ENCODE measurements at regions not wholly inside any gene's neighbourhood (a gene's known extent, or its start where the extent isn't known, plus 50 kb on each side); places are given as distances from the start of the nearest gene placed in this dataset.
"Not testable (repeated sequence)": the region's sequence is repeated elsewhere in the genome, so short reads cannot be mapped to it uniquely, and the experiment has no call there.

- Histone ChIP-seq H3K4me3 (no peak overlapping the region), H3K27ac (peak overlapping the region in 1 of 21 experiments; percentile 34)
Measured at GRCh38 chr4:123653236-123653635, 256.6 kb downstream of the SPRY1 start.

- H3K27ac ChIP-seq: not testable (repeated sequence)
Measured at GRCh38 chr4:123656746-123657294, 260.2 kb downstream of the SPRY1 start.

GRCh38 chr4:123657606-123658005 lies 261.0 kb downstream of the SPRY1 start:
- not testable (repeated sequence) for H3K4me3 ChIP-seq, H3K27ac ChIP-seq

More at GRCh38 chr4:123656746-123657294, 260.2 kb downstream of the SPRY1 start:
- not testable (repeated sequence) for H3K4me3 ChIP-seq

- no peak overlapping the region for H3K4me3 ChIP-seq
- peak overlapping the region in 1 of 21 experiments; percentile 12 for H3K27ac ChIP-seq
Measured at GRCh38 chr4:123659262-123659661, 262.7 kb downstream of the SPRY1 start.

GRCh38 chr4:123659730-123660129 lies 263.1 kb downstream of the SPRY1 start:
- no peak overlapping the region for H3K4me3 ChIP-seq

GRCh38 chr4:123661080-123661737 lies 264.6 kb downstream of the SPRY1 start:
- H3K27ac ChIP-seq: no peak overlapping the region
- no peak overlapping the region for H3K4me3 ChIP-seq

More at GRCh38 chr4:123659730-123660129, 263.1 kb downstream of the SPRY1 start:
- peak overlapping the region in 1 of 21 experiments; percentile 12 for H3K27ac ChIP-seq

GRCh38 chr4:123662827-123663226 lies 266.2 kb downstream of the SPRY1 start:
- H3K4me3 ChIP-seq: no peak overlapping the region
- H3K27ac ChIP-seq: no peak overlapping the region

GRCh38 chr4:123666486-123666885 lies 269.9 kb downstream of the SPRY1 start:
- Histone ChIP-seq H3K27ac (no peak overlapping the region), H3K4me3 (no peak overlapping the region)

- H3K4me3 ChIP-seq: no peak overlapping the region
- H3K27ac ChIP-seq: no peak overlapping the region
Measured at GRCh38 chr4:123667496-123667895, 270.9 kb downstream of the SPRY1 start.

GRCh38 chr4:123667991-123668390 lies 271.4 kb downstream of the SPRY1 start:
- no peak overlapping the region for H3K27ac ChIP-seq
- H3K4me3 ChIP-seq: no peak overlapping the region

GRCh38 chr4:123671636-123672404 lies 275.2 kb downstream of the SPRY1 start:
- no peak overlapping the region for H3K4me3 ChIP-seq

GRCh38 chr4:123672987-123673386 lies 276.4 kb downstream of the SPRY1 start:
- Histone ChIP-seq H3K4me3 (no peak overlapping the region), H3K27ac (no peak overlapping the region)

More at GRCh38 chr4:123671636-123672404, 275.2 kb downstream of the SPRY1 start:
- peak overlapping the region in 1 of 21 experiments; percentile 22 for H3K27ac ChIP-seq

GRCh38 chr4:123673971-123674370 lies 277.4 kb downstream of the SPRY1 start:
- peak overlapping the region in 3 of 21 experiments; percentile 6 to 42 (median 30) for H3K27ac ChIP-seq

GRCh38 chr4:123674762-123675465 lies 278.3 kb downstream of the SPRY1 start:
- peak overlapping the region in 16 of 21 experiments; percentile 2 to 73 (median 54) for H3K27ac ChIP-seq

More at GRCh38 chr4:123673971-123674370, 277.4 kb downstream of the SPRY1 start:
- no peak overlapping the region for H3K4me3 ChIP-seq

GRCh38 chr4:123675567-123675966 lies 279.0 kb downstream of the SPRY1 start:
- Histone ChIP-seq H3K4me3 (no peak overlapping the region), H3K27ac (peak overlapping the region in 16 of 21 experiments; percentile 2 to 73 (median 54))

More at GRCh38 chr4:123674762-123675465, 278.3 kb downstream of the SPRY1 start:
- no peak overlapping the region for H3K4me3 ChIP-seq

GRCh38 chr4:123676071-123676889 lies 279.7 kb downstream of the SPRY1 start:
- Histone ChIP-seq H3K27ac (peak overlapping the region in 8 of 21 experiments; percentile 2 to 73 (median 58)), H3K4me3 (no peak overlapping the region)

GRCh38 chr4:123676890-123677229 lies 280.3 kb downstream of the SPRY1 start:
- peak overlapping the region in 2 of 21 experiments; percentile 56 to 73 for H3K27ac ChIP-seq
- H3K4me3 ChIP-seq: no peak overlapping the region

GRCh38 chr4:123682931-123683330 lies 286.3 kb downstream of the SPRY1 start:
- H3K27ac ChIP-seq: no peak overlapping the region
- no peak overlapping the region for H3K4me3 ChIP-seq

- H3K4me3 ChIP-seq, H3K27ac ChIP-seq: not testable (repeated sequence)
Measured at GRCh38 chr4:123684937-123685336, 288.3 kb downstream of the SPRY1 start.

Data from skin epidermis (tissue), 12 donors.